ENCODE measurements at regions not wholly inside any gene's neighbourhood (a gene's known extent, or its start where the extent isn't known, plus 50 kb on each side); places are given as distances from the start of the nearest gene placed in this dataset.

DNA sequence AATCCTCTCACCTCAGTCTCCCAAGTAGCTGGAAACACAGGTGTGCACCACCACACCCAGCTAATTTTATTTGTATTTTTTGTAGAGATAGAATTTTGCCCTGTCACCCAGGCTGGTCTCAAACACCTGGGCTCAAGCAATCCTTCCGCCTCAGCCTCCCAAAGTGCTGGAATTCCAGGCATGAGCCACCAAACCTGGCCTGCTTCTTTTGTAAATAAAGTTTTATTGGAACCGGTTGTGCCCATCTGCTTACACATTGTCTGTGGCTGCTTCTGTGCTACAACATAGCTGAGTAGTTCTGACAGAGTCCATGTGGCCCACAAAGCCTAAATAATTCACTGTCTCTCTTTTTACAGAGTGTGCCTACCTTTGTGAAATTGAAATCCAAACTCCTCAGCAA is 109.7 kb upstream of the NRSN1 start:
- TF ChIP-seq, protein P1, sequence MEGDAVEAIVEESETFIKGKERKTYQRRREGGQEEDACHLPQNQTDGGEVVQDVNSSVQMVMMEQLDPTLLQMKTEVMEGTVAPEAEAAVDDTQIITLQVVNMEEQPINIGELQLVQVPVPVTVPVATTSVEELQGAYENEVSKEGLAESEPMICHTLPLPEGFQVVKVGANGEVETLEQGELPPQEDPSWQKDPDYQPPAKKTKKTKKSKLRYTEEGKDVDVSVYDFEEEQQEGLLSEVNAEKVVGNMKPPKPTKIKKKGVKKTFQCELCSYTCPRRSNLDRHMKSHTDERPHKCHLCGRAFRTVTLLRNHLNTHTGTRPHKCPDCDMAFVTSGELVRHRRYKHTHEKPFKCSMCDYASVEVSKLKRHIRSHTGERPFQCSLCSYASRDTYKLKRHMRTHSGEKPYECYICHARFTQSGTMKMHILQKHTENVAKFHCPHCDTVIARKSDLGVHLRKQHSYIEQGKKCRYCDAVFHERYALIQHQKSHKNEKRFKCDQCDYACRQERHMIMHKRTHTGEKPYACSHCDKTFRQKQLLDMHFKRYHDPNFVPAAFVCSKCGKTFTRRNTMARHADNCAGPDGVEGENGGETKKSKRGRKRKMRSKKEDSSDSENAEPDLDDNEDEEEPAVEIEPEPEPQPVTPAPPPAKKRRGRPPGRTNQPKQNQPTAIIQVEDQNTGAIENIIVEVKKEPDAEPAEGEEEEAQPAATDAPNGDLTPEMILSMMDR (IDR thresholded peaks at IDR 0.05) = no peak
- TF ChIP-seq POLR2A (IDR thresholded peaks at IDR 0.05) = no peak

All from tibial nerve (tissue), 3 donors.